DOHH2 (cell line): ENCODE measurements at regions not wholly inside any gene's neighbourhood (a gene's known extent, or its start where the extent isn't known, plus 50 kb on each side); places are given as distances from the start of the nearest gene placed in this dataset.

Experiments used
- H3F3A ChIP-seq: fragments of 200-600 bp; sonication (generic), shearing (Covaris generic); 2 replicates; pipeline ENCODE4 v1.6.0; 2016; ENCODE audit warnings: antibody characterized with exemption, mild to moderate bottlenecking; ENCODE audit not compliant: control insufficient read depth, insufficient read depth
- H3K27ac ChIP-seq: fragments of 200-600 bp; sonication (generic); 2 replicates; pipeline ENCODE4 v1.5.1; 2014; ENCODE audit warnings: low read depth, mild to moderate bottlenecking, low read length, moderate library complexity
- H3K27me3 ChIP-seq: fragments of 200-600 bp; sonication (generic); 2 replicates; pipeline ENCODE4 v1.6.1; 2014; ENCODE audit warnings: mild to moderate bottlenecking, low read length, mixed read lengths; ENCODE audit not compliant: control insufficient read depth
- H3K36me3 ChIP-seq: fragments of 200-600 bp; sonication (generic); 2 replicates; pipeline ENCODE4 v1.6.1; 2014; ENCODE audit warnings: mild to moderate bottlenecking, low read length, moderate library complexity, mixed read lengths; ENCODE audit not compliant: control insufficient read depth
- H3K4me1 ChIP-seq: fragments of 200-600 bp; sonication (generic); 2 replicates; pipeline ENCODE4 v1.6.1; 2014; ENCODE audit warnings: mild to moderate bottlenecking, low read length, mixed read lengths; ENCODE audit not compliant: control insufficient read depth
- H3K4me2 ChIP-seq: fragments of 200-600 bp; sonication (generic); 2 replicates; pipeline ENCODE4 v1.6.0; 2014; ENCODE audit warnings: mild to moderate bottlenecking, low read length, moderate library complexity
- H3K4me3 ChIP-seq: fragments of 200-600 bp; sonication (generic); 2 replicates; pipeline ENCODE4 v1.5.1; 2014; ENCODE audit warnings: mild to moderate bottlenecking, low read length, mixed read lengths
- H3K79me2 ChIP-seq: fragments of 200-600 bp; sonication (generic); 2 replicates; pipeline ENCODE4 v1.6.1; 2014; ENCODE audit warnings: mild to moderate bottlenecking, low read length, mixed read lengths; ENCODE audit not compliant: control insufficient read depth
- H3K9me2 ChIP-seq: fragments of 200-600 bp; sonication (generic); replicated peaks from 2 replicates; pipeline ENCODE4 v1.6.1; 2014; ENCODE audit warnings: mild to moderate bottlenecking, low read length, mixed read lengths; ENCODE audit not compliant: control insufficient read depth
- H3K9me3 ChIP-seq: fragments of 200-600 bp; sonication (generic); 2 replicates; pipeline ENCODE4 v1.6.1; 2014; ENCODE audit warnings: antibody characterized with exemption, low read length, mixed read lengths; ENCODE audit not compliant: control insufficient read depth, insufficient read depth
- H4K20me1 ChIP-seq: fragments of 200-600 bp; sonication (generic); 2 replicates; pipeline ENCODE4 v1.6.0; 2014; ENCODE audit warnings: low read depth, mild to moderate bottlenecking, antibody characterized with exemption, low read length, moderate library complexity; ENCODE audit not compliant: control insufficient read depth, insufficient read depth
- EZH2phosphoT487 ChIP-seq: fragments of 200-600 bp; sonication (generic); IDR thresholded peaks from 2 replicates; pipeline ENCODE4 v1.6.1; 2017; ENCODE audit warnings: borderline replicate concordance, mild to moderate bottlenecking, antibody characterized with exemption, low read length, moderate library complexity, mixed read lengths
- TF ChIP-seq, protein P1 (sequence below): fragments of 200-600 bp; sonication (generic); IDR thresholded peaks from one replicate; pipeline ENCODE4 v1.5.1; 2014; ENCODE audit warnings: antibody characterized with exemption, mild to moderate bottlenecking, low read depth, low read length; ENCODE audit not compliant: poor library complexity, severe bottlenecking

DNA sequence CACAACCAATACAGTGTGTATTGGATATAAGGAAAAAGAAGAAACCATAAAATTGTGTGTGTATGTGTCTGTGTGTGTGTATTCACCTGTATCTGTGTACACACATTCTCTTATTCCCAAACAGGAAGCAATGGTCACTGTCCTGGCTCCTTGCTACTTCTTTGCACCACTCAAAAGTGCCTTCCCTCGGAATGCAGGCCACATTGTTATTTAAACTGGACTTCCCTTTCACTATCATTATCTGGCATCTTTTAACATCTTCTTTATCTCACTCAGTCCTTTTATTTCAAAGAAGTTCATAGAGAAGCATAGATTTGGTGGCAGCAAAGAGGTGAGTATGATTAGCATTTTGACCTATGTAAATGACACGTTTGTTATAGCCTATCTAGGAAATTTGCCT lies 803.7 kb downstream of the NCAM2 start:
- Histone ChIP-seq H3K9me2 (no peaks in the 10 kb centered on the region), H3K79me2 (no peaks in the 10 kb centered on the region), H4K20me1 (no peaks in the 10 kb centered on the region), H3K4me1 (no peaks in the 10 kb centered on the region), H3K9me3 (no peaks in the 10 kb centered on the region), H3K36me3 (no peaks in the 10 kb centered on the region), H3K4me2 (no peak overlapping the region), H3K27ac (no peak overlapping the region), H3K4me3 (no peak overlapping the region), H3F3A (no peaks in the 10 kb centered on the region), H3K27me3 (no peaks in the 10 kb centered on the region)
- TF ChIP-seq, protein P1, sequence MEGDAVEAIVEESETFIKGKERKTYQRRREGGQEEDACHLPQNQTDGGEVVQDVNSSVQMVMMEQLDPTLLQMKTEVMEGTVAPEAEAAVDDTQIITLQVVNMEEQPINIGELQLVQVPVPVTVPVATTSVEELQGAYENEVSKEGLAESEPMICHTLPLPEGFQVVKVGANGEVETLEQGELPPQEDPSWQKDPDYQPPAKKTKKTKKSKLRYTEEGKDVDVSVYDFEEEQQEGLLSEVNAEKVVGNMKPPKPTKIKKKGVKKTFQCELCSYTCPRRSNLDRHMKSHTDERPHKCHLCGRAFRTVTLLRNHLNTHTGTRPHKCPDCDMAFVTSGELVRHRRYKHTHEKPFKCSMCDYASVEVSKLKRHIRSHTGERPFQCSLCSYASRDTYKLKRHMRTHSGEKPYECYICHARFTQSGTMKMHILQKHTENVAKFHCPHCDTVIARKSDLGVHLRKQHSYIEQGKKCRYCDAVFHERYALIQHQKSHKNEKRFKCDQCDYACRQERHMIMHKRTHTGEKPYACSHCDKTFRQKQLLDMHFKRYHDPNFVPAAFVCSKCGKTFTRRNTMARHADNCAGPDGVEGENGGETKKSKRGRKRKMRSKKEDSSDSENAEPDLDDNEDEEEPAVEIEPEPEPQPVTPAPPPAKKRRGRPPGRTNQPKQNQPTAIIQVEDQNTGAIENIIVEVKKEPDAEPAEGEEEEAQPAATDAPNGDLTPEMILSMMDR: no peak

DNA sequence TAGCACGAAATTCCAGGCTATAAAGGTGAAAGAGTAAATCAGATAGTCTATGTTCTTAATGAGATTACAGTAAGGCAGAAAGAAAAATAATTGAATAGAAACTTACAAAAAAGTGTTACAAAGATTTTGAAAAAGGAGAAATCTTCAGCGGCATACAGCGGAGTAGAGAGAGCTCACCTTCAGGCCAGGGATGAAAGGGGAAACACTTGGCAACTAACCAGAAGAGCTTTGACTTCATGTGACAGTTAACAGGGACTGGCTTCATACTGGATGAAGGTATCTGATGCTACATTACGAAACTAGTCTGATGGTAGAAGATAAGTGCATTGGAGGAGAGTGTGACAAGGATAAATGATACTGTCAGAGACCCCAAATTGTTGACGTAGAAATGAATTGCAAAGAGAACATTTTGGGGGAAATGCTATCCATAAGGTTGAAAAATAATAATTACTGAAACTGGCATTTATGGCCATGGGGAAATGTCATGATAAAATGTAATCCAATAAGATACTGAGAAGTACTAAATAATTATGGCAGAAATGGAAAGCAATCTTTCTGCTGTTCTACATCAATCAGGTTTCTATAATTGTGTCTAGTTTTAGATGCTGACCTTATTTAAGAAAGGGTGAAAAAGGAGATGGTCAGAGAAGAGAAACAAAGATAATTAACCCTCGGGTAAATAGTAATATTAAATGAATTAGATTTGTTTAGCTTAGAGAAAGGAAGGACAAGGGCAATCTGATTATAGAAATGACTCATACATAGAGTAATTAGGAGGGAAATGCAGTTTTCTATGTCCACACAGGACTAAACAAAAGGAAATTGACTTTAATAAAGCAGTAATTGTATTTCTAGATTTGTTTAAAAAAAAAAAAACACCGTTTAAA lies 808.7 kb downstream of the NCAM2 start:
- no peaks in the 10 kb centered on the region for H3K79me2 ChIP-seq
- no peaks in the 10 kb centered on the region for H3K9me2 ChIP-seq
- TF ChIP-seq, protein P1: no peak
- no peak for TF ChIP-seq EZH2phosphoT487
- H3K4me3 ChIP-seq: no peak overlapping the region
- H3K36me3 ChIP-seq: no peaks in the 10 kb centered on the region
- no peak overlapping the region for H3K27ac ChIP-seq
- no peaks in the 10 kb centered on the region for H3F3A ChIP-seq
- H3K4me1 ChIP-seq: no peaks in the 10 kb centered on the region
- no peaks in the 10 kb centered on the region for H3K9me3 ChIP-seq
- H3K27me3 ChIP-seq: no peaks in the 10 kb centered on the region
- no peaks in the 10 kb centered on the region for H4K20me1 ChIP-seq
- no peak overlapping the region for H3K4me2 ChIP-seq

DNA sequence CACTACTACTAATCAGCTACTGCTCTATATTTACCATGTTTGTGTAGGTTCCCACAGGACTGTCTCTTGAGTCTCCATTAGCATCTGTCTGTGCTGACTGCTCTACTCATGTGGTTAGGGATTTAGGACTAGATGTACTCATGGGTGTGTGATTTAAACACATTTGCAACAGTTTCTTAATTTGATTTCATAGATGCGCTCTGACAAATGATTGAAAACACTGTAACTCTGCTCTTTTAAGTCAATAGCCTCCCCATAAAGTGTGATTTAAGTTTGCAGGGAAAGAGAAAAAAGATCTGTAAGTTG lies 809.3 kb downstream of the NCAM2 start:
- no peaks in the 10 kb centered on the region for H3K4me1 ChIP-seq
- no peaks in the 10 kb centered on the region for H3F3A ChIP-seq
- no peaks in the 10 kb centered on the region for H3K79me2 ChIP-seq
- H3K9me3 ChIP-seq: no peaks in the 10 kb centered on the region
- no peak overlapping the region for H3K4me3 ChIP-seq
- no peaks in the 10 kb centered on the region for H3K27me3 ChIP-seq
- H3K36me3 ChIP-seq: no peaks in the 10 kb centered on the region
- no peak overlapping the region for H3K27ac ChIP-seq
- TF ChIP-seq, protein P1: no peak
- TF ChIP-seq EZH2phosphoT487: no peak
- H3K4me2 ChIP-seq: no peak overlapping the region
- no peaks in the 10 kb centered on the region for H3K9me2 ChIP-seq
- no peaks in the 10 kb centered on the region for H4K20me1 ChIP-seq
